ENCODE measurements at regions not wholly inside any gene's neighbourhood (a gene's known extent, or its start where the extent isn't known, plus 50 kb on each side); places are given as distances from the start of the nearest gene placed in this dataset.
"Not testable (repeated sequence)": the region's sequence is repeated elsewhere in the genome, so short reads cannot be mapped to it uniquely, and the experiment has no call there.

DNA sequence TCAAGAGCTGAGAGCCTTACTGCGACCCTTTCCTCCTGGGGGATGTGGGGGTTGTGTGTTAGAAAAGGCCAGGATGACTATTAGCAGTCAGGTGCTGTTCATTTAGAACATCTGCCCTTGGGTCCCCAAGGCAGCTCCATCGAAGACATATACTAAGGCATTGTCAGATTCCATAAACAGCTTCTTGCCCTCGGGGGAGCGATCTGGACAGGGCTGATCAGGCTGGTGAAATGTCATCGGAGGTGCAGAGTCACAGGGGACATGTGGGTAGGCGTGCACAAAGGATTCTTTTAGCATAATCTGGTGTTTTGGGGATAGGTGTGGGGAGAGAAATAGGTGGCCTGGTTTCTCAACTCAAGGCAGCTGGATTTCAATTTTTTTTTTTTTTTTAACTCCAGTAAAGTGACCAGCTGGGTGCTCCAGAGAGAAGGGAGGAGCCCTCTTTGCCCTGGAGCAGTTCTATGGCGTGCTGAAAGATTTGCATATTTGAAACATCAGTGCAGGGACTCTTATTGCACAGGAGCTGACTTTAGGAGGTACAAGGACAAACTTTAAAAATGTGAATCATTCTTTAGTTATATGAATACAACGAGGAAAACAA lies 160.1 kb downstream of the SUDS3 start:
- no peak for DNase-seq

GRCh38 chr12:118537481-118537917 lies 161.1 kb downstream of the SUDS3 start:
- peak in 21 of 56 donors; percentile 1 to 43 (median 11) for DNase-seq

DNA sequence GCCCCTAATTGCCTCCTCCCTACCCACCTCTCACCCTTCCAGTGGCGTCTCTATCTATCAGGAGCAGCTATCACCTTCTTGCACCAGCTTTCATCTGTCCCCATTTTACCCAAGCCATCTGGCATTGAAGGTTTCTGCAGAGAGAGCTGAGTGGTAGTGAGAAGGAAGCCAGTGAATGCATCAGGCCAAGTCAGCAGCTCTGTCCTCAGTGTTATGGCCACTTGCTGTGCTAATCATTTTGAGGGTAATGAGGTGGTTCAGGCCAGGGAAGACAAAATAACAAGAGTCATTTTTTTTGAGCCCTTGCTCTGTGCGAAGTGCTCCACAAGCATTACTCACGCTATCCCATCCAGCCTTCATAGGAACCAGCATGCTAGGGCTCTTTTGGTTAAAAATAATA lies 164.7 kb downstream of the SUDS3 start:
- DNase-seq: no peak

DNA sequence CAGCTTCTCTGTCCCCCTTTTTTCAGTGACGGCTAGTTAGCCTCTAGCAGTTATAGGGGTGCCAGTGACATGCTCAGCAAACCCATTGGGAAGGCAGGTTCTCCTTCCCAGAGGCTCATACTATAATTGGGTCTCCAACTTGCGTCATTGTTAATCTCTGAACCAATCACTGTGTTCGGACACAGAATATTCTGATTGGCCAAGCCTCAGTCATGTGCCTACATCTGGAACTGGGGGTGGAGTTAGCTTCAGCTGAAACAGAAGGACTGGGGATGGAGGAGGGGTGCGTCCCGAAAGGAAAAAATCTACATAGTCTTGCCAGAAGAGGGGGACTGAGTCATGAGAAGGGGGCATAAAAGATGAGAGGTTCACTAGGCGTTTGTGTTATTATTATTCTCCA lies 165.6 kb downstream of the SUDS3 start:
- DNase-seq: no peak

GRCh38 chr12:118543651-118544050 lies 167.3 kb downstream of the SUDS3 start:
- no peak for DNase-seq

DNA sequence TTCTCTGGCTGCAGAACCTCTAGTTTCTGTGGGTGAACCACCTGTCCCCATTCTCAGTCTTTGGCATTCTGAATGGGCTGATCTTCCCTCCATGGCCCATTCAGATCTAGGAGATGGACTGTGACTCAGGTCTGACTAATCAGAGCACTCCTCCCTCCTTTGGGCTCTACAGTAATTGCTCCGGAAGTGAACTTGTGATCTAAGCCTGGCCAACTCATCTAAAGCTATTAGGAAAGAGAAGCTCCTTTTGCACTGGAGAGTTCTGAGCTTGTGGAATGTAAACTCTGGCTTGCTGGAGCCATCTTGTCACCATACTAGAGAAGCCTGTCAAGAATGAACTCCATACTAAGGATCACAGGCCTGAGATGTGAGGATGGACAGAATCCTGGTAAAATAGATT lies 168.2 kb downstream of the SUDS3 start:
- no peak for DNase-seq

GRCh38 chr12:118547606-118548005 lies 171.3 kb downstream of the SUDS3 start:
- not testable (repeated sequence) for DNase-seq

DNA sequence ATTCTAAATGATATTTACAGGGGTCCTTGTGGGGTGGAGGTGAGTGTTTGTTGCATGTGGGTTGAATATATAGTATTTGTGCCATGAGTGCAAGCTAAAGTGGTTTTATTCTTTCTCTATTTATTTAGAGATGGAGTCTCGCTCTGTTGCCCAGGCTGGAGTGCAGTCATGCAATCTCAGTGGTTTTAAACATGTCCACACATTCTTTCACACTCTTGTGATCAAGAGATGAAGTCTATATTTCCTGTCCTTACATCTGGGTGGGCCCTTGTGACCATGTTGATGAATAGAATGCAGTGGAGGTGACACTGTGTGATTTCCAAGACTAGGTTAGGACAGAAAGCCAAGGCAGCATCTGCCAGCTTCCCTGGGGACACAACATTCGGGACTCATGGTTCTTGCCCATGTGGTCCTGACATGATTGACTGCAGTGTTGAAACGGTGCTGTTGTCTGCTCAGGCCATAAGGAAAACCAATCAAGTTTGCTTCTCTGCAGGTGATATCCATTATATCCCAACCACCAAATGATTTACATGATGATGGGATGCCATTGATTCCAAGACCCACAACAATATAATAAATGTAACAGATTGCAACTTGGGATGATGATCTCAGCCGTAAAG lies 172.6 kb downstream of the SUDS3 start:
- no peak for DNase-seq

GRCh38 chr12:118549510-118549980 lies 173.2 kb downstream of the SUDS3 start:
- no peak for DNase-seq

- no peak for DNase-seq
Observed at GRCh38 chr12:118553856-118554504, 177.6 kb downstream of the SUDS3 start.

GRCh38 chr12:118558941-118559340 lies 182.6 kb downstream of the SUDS3 start:
- no peak for DNase-seq

DNA sequence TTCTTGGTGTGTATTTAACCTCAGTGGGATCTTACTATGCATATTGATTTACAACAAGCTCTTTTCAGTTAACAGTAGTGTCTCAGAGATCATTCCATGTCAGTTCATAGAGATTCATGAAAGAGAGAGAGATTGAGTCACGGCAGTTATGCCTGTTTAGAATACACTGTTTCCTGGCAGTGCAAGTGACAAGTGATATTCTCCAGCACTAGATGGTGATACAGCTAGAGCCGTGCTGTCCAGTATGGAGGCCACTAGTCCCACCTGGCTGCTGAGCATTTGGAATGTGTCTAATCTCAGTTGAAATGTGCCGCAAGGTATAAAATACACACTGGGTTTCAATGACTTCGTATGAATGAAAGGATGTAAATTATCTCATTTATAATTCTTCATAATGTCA lies 184.4 kb downstream of the SUDS3 start:
- no peak for DNase-seq

DNA sequence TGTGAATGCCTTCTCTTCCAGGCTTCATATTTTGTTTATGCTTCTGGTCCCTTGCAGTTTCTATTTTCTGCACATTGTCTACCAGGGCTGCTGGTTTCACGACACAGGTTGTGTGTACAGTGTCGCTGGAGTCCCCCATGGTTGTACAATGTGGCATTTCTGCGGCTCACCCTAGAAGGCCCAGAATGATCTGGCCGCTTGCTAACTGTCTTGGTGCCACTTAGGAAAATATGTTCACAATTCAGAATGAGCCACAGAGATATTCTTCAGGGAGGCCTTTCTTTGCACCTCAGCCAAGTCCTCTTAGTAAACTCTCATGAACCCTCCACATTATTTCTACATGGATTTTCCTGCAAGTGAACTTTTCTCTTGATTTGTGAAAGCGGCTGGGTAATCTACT lies 195.4 kb downstream of the SUDS3 start:
- DNase-seq: no peak

DNA sequence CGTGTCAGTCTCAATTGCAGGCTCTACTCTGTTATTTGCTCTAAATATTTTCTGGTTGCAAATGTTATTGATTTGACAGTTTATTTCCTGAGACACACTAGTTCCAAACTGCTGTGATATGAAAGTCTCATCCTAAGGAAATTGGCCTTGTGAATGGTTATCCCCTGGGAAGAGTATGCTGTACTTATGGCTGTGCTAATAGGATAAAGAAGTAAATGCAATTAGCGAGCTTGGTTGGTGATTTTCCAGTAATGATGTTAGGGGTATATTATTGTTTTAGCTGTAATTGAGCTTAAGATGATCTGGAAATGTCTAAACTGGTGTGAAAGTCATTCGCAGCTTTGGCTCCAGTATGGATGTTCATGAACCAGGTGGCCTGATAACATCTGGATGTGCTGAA lies 197.9 kb downstream of the SUDS3 start:
- no peak for DNase-seq

GRCh38 chr12:118575730-118576129 lies 199.4 kb downstream of the SUDS3 start:
- no peak for DNase-seq

DNA sequence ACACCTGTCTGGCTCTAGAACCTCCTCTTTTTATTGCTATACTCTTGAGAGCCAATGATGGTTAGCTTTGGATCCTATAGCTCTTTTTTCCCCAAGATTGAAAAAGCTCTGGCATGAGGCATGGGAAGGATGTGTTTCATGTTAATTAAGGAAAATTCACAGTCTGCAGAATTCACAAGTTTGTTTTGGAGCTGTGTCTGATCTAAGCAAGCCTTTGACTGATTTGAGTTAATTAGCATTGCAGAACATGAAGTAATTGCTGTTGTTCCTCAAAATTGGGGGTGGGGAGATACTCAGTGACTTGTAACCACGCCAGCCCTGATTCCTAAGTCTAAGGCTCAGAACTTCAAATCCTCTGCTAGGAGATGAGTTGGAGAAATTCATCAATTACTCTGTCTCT lies 205.0 kb downstream of the SUDS3 start:
- no peak for DNase-seq

- DNase-seq: no peak
Observed at GRCh38 chr12:118582863-118583262, 206.5 kb downstream of the SUDS3 start.

GRCh38 chr12:118586433-118586832 lies 210.1 kb downstream of the SUDS3 start:
- no peak for DNase-seq

DNA sequence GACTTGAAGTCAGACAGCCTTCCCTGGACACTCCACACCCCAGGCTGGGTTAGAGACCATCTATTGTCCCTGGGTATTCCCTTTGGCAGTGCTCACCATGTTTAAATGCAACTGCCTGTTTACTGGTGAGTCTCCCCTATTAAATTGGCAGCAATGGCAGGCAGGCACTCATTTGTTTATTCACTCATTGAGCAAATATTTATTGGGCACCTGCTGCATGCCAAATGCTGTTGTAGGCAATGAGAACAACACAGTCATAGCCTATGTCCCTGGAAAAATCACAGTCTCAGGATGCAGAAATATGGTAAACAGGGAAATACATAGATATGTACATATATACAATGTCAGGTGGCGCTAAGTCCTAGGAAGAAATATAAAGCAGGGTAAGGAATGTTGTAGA lies 212.8 kb downstream of the SUDS3 start:
- no peak for DNase-seq

GRCh38 chr12:118590406-118591150 lies 214.2 kb downstream of the SUDS3 start:
- peak in 2 of 56 donors; percentile 1 to 2 for DNase-seq

GRCh38 chr12:118603610-118604361 lies 227.4 kb downstream of the SUDS3 start:
- DNase-seq: no peak

Data from nucleus accumbens (tissue), 56 donors.